Left ventricle myocardium superior (tissue), 1 donor: ENCODE measurements at regions not wholly inside any gene's neighbourhood (a gene's known extent, or its start where the extent isn't known, plus 50 kb on each side); places are given as distances from the start of the nearest gene placed in this dataset.
"Not testable (repeated sequence)": the region's sequence is repeated elsewhere in the genome, so short reads cannot be mapped to it uniquely, and the experiment has no call there.

Source experiments
- ATAC-seq: fragments of 200-7000 bp; cut with Tn5 transposase; one replicate; pipeline ENCODE4 v1.9.1; 2020; ENCODE audit warnings: mild to moderate bottlenecking, moderate library complexity
- DNase-seq: peaks from one replicate; pipeline ENCODE4 v3.0.0-alpha.2; 2020
- intact Hi-C: fragments of 100-400 bp; cut with micrococcal nuclease; formaldehyde crosslinking; loops from one replicate; pipeline ENCODE4 v1.11.0; 2022
- donor health status: DM: no; HTN: yes; CAD: no; lungs with severe emphysema.

DNA sequence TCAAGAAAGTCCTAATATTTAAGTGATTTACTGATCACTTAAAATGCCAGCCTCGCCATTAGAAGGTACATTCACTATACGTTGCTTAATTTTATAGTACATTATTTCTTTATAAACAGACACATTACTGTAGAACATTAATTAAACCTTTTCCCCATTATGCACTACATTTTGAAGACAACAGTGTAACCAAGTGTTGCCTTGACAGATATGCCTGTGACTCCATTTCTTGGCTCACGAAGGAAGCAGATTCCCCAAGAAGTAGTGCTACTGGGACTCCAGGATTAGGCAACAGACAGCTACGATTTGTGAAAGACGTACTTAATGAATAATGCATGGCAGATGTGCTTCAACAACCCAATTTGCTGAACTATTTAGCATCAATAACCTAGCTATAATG, 394.8 kb downstream of the RPS29 start:
- intact Hi-C loops, result no loop called here
- DNase-seq (no peak), ATAC-seq (no peak)

DNA sequence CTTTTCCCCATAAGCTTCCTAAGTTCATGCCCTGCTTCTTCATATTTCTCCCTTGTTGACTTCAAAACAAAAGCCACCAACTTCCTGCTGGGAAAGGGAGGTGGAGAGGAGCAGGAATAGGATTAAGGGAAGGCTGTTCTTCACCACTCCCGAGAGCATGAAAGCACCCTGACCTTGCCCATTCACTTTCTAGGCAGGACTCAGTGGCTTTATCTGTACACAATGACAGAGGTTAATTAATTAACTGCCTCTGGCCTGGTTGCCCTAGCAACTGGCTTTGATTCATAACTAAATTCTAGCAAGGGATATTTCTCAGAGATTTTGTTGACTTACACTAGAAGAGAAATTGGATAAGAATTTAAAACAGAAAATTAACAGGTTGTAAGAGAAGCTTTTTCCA, 396.8 kb downstream of the RPS29 start:
- ATAC-seq (no peak), DNase-seq (no peak)
- intact Hi-C loops, result no loop called here

DNA sequence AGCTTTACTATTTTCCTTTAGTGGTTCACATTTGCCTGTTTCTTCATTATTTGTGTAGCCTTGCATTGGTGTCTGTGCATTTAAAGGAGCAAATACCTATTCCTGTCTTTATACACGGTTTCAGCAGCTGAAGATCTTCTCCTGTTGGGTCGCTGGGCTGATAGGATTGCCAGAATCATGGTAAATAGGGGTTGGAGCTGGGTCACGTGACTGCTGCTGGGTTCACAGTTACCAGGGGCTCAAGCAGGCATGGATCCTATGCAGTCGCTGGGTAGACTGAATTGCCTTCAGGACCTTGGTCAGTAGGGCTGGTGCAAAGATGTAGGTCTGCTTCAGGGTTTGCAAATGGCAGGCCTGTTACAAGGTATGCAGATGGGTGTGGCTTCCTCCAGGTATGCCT, 398.4 kb downstream of the RPS29 start:
- DNase-seq (no peak), ATAC-seq (no peak)
- intact Hi-C loops, result no loop called here

DNA sequence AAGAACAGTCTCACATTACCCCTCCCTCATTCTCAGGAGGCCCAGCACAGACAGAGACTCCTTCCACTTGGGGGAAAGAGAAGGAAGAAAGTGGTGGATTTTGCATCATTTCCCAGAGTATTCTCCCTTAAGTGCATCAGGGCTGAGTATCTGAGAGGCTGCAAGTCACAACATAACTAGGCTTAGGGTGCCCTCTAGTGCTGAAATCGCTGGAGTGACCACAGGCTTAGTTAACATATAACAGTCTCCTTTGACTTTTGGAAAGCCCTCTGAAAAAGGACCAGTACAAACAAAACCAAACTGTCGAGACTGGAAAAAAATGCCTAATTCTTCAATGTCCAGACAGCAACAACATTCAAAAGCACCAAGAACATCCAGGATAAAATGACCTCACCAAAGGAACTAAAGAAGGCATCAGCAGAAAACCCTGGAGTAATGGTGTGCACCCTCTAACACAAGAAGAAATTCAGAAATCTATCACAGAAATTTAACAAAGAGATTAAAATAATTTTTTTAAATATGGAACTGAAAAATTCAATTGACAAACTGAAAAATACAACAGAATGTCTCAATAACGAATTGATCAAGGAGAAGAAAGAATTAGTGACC, 412.3 kb downstream of the RPS29 start:
- intact Hi-C loops, result no loop called here
- DNase-seq (no peak), ATAC-seq (peak; percentile 54)

DNA sequence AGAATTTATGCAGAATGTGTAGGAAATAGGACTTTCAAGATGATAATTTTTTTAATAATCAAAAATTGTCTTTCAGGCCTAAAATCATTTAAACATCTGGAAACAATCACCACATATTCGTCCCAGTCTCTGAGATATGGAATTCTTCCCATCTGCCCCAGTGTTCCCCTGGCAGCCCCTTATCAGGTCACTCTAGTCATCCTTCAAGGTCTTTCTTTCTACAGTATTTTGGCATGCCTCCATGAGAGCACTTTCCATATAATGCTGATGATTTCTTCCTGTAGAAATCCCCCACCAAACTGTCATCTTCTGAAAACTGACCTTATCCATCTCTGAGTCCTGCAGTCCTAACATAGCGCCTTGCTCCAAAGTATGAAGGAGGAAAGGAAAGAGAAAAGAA, 422.1 kb downstream of the RPS29 start:
- intact Hi-C loops, result no loop called here
- ATAC-seq (no peak), DNase-seq (no peak)

DNA sequence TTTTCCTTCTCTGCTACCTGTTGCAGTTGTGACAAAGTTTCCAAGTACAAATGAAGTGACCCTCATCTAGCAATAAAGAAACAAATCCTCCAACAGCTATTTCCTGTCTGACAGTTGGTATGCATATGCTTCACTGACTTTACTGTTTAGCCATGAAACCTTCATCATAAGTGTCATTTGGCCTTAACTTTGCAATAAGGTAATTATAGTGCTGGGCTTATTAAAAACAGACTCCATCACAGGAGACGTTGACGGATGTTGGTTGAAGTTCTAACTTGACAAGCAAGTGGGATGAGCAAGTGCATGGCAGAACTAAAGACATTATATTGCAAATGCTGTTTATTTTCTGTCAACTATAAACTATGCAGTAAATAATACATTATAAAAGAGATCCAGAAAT, 425.2 kb downstream of the RPS29 start:
- intact Hi-C loops, result no loop called here
- no peak for DNase-seq
- no peak for ATAC-seq

DNA sequence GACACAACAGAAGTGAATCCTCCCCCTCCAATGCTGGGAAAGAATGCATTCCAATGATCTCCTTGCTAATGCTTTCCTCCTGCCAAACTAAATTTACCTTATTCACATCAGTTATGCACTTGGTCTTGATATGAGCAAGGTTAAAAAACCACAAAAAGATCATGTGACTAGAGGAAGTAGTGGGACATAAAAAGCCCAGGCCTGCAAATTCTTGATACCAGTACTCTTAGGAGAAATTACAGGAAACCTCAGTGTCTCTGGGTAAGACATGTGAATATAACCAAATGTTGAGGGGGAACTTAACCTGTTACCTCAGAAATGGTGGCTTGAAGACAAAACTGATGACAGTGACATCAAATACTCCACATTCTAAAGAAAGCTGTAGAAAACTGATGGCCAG, 427.1 kb downstream of the RPS29 start:
- intact Hi-C loops, result no loop called here
- DNase-seq, result no peak
- ATAC-seq, result no peak

DNA sequence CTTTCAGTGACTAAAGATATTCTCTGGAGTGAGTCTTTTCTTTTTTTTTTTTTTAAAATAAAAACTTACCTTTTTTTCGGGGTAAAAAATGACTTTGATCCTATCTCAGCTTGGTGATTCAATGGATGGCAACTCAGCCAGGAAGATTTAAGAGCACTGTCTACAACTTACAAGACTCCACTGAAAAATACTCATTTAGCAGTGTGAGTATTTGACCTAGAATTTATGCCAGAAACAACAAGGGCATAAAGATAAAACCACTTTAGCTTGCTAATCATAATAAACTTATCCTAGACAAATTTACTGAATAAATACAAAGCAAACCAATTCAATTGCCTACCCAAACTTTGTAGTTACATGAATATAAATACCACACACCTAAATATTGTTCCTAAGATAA, 446.6 kb downstream of the RPS29 start:
- intact Hi-C loops, result no loop called here
- ATAC-seq, result no peak
- DNase-seq, result no peak

DNA sequence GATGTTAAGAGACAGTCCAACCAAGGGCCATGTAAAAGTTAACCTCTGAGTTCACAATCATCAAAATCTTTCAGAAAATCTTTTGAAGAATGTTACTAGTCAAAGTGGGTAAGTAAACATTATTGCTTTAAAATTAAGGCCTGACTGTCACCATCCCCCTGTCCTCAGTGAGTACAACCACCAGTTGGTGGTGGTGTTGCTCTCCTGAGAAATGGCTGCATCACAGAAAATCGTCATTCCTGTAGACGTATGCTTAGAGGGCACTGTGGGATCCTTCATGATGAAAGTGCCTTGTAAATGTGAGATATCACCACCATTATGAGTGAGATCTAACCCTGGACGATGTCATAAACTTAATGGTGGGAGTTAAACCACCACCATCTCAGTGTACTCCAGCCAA, 451.2 kb downstream of the RPS29 start:
- ATAC-seq, result no peak

DNA sequence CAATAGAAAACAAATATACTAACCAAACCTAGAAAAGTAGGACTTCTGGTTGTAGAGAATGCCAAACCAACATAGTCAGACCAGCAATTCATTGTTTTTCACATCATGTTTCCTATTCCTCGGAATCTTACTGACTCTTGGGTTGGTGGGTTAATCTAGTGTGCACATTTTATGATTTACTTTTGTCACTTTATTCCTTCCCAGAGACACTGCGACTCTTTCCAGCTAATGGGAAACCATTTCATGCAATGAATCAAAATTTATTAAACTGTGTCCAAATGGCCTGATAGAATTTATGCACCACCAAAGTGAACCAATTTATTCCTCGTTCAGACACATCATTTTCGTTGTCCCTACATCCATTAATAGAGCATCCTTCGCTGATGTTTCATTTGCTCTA, 464.9 kb downstream of the RPS29 start:
- ATAC-seq (no peak), DNase-seq (no peak)
- intact Hi-C loops, result no loop called here

More for the DNA sequence above, 451.2 kb downstream of the RPS29 start:
- no peak for DNase-seq
- intact Hi-C loops, result no loop called here

DNA sequence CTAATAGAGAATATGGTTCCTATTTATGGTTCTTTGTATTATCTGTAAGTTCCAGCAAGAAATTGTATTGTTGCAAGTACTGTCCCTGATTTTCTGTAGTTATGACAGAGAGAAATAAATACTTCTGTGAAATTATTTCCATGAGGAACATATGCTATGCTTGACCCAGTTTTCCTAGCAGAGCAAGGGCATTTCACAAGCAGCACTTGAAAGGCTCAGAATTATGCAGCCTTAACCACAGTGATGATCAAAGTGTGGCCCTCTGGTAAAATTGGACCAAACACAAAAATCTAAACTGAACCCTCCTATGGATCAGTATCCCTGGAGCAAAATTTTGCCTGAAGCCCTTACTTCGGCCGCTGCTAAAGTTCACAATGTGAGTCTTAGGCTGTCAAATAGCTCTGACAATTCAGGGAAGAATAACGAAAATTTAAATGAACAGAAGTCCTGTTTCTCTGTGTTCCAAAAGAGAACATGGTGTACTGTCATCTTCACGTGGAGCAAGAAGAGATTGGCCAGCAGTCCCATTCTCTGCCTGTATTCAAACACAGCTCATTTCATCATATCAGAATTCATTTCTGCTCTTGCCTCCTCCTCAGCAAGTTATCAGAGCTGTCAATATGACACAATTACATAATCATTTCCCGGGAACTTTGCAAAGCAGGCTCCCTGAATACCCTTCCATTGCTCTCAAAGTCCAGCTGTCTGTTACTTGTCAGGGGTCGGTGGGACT, 471.9 kb downstream of the RPS29 start:
- intact Hi-C loops, result no loop called here
- DNase-seq (no peak), ATAC-seq (no peak)

DNA sequence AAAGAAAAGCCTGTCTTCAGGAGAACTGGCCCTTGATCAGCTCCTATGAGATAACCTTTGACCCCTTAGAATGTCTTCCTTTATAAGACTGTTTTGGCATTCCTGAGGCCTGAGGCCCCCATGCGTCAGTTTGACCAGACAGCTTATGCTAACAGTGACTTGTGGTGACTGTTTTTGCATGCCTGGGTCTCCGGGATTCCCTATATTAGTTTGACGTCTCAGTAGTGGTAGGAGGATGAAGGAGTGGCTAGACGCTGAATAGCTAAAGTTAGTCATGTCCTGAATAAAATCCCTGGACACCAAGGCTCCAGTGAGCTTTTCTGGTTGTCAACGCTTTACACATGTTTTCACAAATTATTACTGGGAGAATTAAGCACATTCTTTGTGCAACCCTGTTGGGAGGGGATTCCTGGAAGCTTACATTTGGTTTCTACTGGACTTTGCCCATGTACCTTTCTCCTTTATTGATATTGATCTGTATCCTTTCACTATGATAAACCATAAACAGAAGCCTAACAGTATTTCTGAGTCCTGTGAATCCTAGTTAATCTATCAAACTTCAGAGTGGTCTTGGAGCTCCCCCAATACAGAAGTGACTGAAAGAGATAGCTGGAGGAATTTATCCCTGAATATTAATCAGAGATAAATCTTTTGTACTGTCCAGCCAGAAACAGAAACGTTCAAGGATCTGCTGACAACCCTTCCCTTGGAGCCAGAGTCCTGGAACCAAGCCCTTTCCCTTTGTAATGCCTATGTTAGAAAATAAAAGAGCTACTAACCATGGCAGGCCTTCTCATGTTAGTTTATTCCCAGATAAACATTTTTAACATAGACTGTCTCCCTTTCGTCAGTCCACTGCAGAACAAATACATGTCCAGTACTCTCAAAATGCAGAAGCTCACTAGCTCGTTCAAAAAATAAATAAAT, 479.2 kb downstream of the RPS29 start:
- intact Hi-C loops, result no loop called here
- no peak for ATAC-seq

DNA sequence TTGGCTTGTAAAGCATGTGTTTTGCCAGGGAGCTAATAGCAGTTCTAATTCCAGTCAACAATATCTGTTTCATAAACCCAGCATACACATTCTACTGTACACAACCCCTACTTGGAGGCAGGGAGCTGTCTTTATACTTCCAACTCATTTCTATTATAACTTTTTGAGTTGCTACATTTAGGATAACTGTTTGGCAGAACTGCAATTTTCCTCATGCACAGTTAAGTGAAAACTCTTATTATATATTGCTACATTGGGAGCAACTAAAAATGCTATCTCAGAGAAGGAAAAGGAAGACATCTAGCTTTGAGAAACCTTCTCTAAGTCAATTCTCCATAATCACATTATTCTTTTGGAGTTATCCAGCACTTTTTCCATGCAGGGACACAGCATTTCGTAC, 480.2 kb downstream of the RPS29 start:
- intact Hi-C loops, result no loop called here
- no peak for ATAC-seq
- no peak for DNase-seq

More for the DNA sequence above, 479.2 kb downstream of the RPS29 start:
- DNase-seq, result no peak

DNA sequence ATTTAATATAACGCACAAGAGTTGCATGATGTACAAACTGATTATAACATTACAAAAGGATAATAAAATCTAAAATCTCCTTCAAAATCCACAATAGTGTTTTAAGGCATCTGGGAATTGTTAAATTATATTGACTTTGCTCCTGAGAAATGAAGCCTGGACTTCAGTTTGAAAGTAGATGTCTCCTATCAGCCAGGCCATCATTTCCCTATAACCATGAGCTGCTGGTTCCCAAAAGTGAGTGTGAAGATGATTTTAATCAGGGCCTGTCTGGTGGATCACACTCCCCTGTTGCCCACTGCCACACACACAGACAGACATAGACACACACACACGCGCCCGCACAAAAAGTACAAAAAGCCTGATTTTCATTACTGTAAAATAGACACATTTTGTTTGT, 480.7 kb downstream of the RPS29 start:
- ATAC-seq (no peak), DNase-seq (no peak)
- intact Hi-C loops, result no loop called here

DNA sequence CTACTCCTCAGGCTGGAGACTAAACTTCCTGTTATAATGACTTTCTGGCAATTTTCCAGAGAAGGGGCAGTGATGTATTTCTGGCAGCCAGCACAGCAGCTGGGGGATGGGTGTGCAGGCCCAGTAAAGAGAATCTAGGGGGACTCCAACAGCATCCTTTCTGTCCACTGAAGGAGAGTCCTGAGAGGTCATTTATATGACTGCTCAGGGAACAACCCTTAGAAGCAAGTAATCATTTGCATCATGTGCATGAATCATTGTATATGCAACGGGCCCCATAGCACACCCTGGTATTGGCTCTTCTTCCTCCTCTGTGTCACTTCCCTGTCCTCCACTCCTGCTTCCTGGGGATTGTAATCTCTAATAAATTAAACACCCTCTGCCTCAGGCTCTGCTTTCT, 493.8 kb downstream of the RPS29 start:
- ATAC-seq (no peak), DNase-seq (no peak)
- intact Hi-C loops, result no loop called here

DNA sequence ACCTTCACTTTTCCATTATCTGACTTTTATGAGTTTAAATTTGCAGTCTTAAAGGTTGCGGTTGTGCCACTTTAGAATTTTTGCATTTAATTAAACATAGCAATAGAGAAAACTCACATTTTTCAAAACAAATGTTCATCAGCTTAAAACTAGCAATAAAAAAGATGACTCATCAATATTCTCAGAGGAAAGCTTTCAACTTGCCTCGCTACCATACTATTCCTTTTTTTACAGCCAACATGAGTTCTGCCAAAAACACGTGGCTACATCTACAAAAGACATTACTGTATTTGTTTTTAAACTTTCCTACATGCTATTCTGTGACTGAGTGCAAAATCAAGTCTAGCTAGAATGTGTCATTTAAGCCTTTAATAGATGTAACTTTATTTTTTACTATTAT, 497.1 kb downstream of the RPS29 start:
- ATAC-seq (no peak), DNase-seq (no peak)
- intact Hi-C loops, result no loop called here

DNA sequence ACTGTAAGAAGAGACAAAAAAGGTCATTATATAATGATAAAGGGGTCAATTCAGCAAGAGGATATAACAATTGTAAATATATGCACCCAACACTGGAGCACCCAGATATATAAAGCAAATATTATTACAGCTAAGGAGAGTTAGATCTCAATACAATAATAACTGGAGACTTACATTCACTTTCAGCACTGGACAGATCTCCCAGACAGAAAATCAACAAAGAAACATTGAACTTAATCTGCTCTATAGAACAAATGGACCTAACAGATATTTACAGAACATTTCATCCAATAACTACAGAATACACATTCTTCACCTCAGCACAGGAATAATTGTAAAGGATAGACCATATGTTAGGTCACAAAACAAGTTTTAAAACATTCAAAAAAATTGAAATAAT, 512.9 kb downstream of the RPS29 start:
- intact Hi-C loops, ATAC-seq, DNase-seq: not testable (repeated sequence)

DNA sequence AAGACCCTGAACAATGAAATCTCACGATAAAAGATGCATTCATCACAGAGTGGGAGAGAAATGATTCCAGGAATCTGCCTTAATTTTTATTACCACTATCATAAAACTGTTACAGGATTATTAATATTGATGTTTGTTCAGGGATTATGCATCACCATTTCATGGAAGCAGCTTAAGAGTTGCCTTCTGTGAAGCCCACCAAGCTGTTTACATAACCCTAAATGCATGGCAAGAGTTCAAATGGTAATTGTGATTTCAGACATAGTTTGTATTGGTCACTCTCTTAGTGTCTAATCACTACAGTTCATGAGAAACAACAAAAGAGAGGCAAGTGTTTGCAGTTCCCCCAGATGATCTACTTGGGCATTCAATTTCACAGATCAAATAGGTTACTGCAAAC, 527.7 kb downstream of the RPS29 start:
- DNase-seq, result no peak
- intact Hi-C loops, result no loop called here
- ATAC-seq, result no peak

DNA sequence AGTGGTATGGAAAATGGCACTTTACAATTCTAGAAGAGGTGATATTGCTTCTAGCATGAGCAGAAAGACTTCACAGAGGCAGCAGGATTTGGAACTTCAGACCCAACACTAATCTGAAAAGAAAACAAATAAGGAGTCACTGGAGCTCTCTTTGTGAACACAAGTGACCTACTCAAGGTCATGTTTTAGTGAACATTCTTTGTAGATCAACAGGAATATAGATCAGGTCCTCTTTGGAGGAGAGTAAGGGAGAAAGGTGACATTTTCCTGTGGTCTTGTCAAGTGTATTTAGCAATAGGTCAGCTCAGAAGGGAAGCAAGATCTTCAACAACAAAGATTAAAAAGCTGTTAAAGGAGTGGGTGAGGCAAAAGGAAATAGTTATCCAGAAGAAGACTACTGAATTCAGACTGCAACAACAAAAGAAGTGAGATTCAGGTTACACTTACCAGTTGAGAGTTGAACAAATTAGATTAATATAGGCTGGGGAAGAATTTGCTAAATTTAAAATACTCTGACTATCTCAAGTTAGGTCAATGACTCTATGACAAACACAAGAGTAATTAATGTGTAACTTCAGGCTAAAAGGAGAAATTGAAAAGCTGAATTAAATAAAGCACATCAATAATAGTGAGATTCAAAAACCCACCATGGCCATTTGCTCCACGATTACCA, 528.2 kb downstream of the RPS29 start:
- ATAC-seq (no peak), DNase-seq (no peak)
- intact Hi-C loops, result no loop called here

DNA sequence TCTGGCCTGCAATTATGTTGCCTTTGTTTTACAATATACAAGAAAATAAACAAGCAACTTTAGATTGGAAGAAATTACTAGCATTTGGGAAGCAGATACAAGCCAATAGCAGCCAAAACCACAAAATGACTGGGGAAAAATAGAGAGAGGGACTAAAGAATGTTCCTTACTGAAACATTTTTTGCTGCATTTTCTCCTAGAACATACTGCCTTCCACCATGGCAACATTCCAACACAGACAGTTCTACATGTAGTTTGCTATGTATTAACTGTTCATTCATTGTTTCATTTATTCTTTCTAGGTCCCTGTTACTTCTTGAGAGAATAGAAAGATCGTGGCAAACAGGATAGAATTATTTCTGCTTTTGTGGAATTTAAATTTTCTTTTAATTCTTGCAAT, 530.2 kb downstream of the RPS29 start:
- ATAC-seq (no peak), DNase-seq (no peak)
- intact Hi-C loops, result no loop called here
